ENCODE measurements at regions not wholly inside any gene's neighbourhood (a gene's known extent, or its start where the extent isn't known, plus 50 kb on each side); places are given as distances from the start of the nearest gene placed in this dataset.

GRCh38 chr4:32133141-32133540 lies 1413.0 kb downstream of the PCDH7 start:
- no peak for TF ChIP-seq EZH2 (IDR thresholded peaks at IDR 0.05; ENCODE audit: low read length, unreplicated experiment)
- TF ChIP-seq CTCF (conservative IDR thresholded peaks at IDR 0.05; ENCODE audit: low read depth, low read length), result no peak
- no peak for TF ChIP-seq EZH2phosphoT487 (IDR thresholded peaks at IDR 0.05; ENCODE audit: borderline replicate concordance, low read length)
